Renal cortical epithelial cell (primary cell): ENCODE measurements at regions not wholly inside any gene's neighbourhood (a gene's known extent, or its start where the extent isn't known, plus 50 kb on each side); places are given as distances from the start of the nearest gene placed in this dataset.

Experiments
- DNase-seq: peaks from one replicate; pipeline ENCODE4 v3.0.0-alpha.2; 2011; ENCODE audit warnings: low read depth

DNA sequence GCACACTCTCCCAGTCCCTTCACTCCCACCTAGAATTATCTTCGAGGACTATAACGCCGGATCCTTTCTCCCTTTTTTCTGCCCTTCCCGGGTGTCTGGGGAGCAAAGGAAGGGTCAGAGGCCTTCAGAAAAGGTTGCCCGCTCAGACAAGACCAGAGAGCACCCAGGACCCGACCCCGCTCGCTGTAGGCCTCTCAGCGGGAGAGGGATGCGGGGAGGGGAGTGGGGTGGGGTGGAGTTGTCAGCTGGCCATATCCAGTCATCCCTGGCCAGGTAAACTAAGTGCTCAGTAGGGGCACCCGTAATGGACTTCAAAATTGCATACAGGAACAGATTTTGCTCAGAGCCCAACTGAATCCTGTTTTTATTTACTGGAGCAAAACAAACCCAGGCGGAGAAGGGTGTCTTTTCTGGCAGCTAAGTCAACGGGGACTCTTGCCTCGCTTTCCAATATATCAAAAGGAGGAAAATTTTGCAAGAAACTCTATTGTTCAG lies 65.0 kb downstream of the NOL4 start:
- no peak for DNase-seq

DNA sequence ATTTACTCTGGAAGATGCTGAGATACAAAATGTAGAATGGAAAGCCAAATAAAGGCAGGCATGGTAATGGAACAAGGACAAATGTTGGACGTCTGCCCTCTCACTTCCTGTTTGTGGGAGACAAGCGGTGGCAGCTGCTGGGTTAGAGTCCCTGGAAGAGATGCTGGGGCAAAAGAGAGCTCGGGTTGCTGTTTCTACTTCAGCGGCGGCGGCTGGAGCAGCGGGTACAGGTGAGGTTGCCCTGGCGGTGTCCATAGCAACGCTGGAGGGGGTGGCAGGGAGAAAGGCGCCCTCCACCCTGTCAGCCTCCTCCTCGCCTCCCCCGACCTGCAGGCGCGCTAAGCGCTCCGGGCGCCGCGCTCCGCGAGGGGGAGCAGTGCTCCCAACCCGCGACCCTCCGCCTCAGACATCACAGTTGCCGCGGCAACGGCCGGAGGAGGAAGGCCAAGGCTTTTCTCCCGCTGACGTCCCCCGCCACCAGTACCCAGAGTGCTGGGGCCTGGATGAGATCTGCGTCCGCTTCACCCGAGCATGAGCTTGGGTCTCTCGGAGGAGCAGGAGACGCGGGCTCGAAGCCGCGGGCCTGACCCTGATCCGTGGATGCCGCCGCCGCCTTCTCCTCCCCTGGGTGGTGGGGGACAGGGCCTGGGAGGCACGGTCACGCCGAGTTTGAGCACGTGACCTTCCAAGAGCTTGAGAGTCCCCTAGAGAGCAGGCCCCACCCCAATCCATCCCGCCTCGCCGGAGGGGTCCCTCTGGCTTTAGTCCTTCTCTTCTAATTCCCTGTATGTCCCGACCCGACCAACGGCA lies 65.6 kb downstream of the NOL4 start:
- DNase-seq = no peak

DNA sequence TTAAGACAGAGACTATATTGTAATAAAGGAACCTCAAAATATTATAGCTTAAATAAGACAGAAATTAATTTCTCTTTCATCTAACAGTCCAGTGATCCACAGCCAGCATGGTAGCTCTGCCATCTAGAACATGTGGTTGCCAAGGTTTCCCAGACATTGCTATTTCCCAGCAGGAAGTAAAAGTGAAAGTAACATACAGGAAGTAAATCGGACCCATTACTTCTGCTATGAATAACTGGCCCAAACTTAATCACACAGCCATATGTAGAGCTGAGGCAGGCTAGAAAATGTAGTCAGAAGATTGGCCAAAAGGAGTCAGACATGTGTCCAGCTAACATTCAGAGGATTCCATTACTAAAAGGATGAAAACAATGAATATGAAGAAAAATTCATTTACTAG lies 71.0 kb downstream of the NOL4 start:
- DNase-seq = peak; percentile 47

DNA sequence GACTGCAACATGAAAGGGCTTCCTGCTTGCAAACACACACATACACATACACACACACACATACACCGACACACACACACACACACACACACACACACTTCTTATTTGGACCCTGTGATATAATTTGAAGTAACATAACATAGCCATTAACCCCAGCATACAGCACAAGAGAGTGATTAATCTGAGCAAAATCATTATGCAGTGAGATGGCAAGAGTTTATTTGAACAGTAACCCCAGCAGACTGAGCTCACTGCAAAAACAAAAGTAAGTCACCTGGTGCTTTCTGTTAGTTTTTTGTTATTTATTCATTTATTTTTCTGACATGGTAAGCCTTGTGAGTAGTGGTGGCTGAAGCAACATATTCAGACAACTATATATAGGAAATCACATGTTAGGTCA lies 93.7 kb downstream of the NOL4 start:
- peak; percentile 21 for DNase-seq

DNA sequence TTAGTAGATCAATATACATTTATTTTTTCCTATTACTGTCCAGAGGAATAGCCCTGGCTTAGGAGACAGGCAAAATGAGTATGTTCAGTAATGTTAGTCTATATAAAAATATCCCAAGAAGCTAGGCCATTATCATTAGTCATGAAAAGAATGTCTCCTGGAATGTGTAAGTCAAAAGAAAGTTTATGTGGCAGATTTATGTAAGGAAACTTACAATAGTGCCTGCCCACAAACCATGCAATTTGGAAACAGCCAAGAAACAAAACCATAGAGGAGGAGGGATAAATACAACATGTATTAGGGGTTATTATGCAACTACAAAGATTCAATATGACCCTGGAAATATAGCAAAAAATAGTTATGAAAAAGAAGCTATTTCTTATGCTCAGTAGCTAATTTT lies 96.3 kb downstream of the NOL4 start:
- peak; percentile 23 for DNase-seq

DNA sequence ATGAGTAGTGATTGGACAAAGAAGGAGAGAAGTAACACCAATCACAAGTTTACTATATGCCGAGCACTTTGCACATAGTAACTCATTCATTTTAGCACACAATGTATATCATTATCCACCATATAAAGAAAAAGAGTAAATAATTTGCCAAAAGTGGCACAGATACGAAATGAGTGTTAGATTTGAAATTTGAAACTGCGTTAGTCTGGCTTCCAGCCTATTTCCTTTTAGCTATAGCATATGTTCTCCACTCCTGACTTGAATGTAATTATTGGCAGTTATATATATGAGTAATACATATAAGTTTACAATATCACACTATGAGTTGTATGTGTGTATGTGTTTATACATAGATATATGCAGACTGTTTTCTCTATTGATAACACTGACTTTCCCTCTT lies 98.6 kb downstream of the NOL4 start:
- no peak for DNase-seq

DNA sequence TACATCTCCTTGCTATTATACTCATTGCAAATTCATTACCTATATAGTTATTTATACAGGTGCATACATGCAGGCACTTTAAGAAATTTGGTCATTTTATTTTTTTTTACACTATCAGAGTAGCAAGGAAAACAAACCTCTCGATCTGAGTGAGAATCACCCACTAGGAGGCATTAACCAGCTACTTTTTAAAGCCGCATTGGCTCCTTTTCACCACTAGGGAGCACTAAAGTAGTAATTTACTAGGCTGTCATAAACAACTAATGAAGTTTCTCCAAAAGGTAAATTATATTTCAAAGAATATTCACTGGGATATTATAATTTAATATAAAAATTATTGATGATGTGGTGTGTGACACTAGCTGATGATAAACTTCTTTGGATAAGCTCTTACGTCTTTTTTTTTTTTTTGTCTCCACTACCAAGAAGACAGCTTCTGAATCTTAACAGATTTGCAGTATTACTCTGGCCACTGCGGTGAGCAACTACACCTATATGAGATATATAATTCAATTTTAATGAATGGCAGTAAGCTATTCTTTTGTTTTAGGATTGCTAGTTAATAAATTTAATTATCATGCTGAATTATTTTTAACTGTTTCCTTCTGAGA lies 101.9 kb downstream of the NOL4 start:
- peak; percentile 66 for DNase-seq

DNA sequence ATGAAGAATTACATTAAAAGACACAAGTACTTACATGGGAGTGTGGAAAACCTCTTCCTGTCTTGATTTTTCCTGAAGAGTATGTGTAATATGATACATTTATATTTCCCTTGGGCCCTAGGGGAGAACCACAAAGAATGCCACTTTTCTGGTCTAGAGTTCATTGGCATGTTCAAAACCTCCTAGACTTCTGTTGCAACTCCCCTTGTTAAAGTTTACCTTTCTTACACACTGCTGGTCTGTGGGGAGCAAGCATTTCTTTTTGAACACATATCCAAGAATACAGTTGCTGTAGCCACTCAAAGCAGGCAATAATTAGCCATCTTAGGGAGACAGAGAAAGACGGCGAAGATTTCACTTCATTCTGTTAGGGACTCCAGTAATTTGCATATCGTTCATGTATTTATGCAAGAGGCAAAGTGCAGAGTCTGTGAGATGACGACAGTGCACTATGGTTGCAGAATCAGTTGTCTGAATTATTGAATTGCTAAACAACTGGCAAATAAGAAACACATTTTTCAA lies 103.5 kb downstream of the NOL4 start:
- DNase-seq = peak; percentile 96

DNA sequence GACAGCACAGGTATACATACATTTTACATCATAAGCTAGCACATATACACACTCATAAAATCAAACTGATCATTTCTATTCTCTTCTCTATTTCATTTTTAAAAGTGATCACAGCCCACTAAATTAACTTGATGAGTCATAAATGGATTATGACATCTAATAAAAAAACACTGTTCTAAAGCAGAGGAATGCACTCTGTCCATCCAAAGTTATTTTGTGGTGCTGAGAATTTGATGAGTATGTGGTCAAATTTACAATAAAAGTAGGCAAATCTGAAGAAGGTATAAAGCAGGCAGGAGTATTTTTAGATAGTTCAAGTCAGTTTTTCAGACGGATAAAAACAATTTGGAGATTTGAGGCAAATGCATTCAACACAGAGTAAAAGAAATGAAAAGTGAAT lies 104.4 kb downstream of the NOL4 start:
- peak; percentile 39 for DNase-seq

DNA sequence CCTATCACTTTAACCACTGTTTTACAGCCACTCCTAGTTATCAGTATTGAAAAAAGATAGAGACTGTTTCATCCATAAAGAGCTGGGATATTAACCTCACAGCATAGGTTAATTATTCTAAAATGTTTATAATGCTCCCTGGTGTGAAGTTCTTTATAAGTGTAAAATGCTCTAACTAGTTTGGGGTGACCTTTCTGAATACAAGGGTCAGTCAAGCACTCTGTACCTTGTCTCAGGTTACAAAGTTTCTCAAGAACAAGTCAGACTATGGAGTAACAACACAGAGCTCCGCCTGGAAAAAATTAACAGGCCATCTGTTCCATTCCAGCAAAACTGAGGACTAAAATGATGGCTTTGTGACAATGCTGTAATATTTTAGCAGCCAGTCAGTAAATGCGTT lies 107.4 kb downstream of the NOL4 start:
- DNase-seq = peak; percentile 60

DNA sequence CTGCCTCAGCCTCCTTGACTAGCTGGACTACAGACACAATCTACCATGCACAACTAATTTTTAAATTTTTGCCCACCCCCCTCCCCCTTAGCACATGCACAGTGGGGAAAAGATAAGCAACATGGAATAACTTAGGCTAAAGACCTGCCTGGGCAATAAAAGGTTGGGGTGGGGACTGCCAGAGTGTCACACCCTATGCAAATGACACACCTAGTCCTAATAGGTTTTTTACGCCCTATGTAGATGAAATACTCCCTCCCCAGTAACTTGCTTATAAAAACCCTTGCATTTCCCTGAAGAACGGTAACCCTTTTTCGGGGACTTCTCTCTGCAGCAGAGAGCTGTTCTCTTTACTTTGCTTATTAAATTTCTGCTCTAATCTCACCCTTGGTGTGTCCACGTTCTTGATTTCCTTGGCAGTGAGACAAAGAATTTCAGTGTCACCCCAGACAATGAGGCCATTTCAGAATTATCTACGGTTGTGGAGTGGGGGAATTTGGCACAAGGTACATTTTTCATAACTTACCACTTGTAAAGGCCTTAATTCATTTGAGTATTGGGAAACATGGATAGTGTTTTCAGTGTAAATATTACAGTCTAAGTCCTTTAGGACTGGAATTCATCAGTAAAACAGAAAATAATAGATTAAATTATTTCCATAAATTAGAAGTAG lies 109.2 kb downstream of the NOL4 start:
- DNase-seq = no peak

DNA sequence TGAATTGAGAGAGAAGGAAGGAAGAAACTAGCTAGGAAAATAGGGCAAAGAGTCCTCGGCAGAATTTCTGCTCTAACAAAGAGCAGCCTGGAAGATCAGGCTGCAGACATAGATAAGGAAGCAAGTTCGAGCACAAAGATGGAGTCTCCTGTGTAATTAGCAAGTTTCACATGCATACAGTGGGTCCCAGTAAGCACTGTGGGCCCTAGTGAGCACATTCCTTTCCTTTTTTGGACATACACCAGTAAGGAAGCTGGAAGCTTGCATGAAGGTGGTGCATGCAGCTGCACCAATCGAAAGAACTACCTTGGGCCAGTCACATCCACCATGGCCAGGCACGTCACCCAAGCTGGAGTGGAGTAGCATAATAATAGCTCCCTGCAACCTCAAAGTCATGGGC lies 109.7 kb downstream of the NOL4 start:
- no peak for DNase-seq

DNA sequence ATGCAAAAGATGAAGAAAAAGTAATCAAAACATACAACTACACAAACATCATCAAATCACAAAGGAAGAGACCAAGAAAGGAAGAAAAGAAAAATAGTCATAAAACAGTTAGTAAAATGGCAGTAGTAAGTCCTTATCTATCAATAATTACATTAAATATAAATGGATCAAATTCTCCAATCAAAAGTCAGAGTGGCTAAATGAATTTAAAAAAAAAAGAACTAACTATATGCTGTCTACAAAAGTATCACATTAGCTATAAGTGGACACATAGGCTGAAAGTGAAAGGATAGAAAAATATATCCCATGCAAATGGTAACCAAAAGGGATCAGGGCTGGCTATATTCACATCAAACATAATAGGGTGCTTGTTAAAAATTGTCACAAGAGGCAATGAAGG lies 116.5 kb downstream of the NOL4 start:
- DNase-seq = no peak

DNA sequence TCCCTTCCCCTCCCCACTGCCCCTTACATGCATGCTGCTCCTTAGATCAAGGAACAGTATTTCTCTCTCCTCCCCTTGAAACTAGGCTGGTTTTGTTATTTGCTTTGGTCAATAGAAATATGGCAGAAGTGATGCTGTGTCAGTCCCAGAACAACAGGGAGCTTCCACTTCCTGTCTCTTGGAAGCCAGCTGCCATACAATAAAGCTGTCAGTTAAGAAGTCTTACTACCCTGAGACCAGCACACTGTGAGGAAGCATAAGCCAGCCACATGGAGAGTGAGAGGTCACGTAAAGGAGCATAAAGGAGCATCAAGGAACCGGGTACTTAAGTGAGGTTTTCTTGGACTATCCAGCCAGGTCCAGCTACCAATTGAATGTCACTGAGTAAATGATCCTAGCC lies 126.6 kb downstream of the NOL4 start:
- no peak for DNase-seq

DNA sequence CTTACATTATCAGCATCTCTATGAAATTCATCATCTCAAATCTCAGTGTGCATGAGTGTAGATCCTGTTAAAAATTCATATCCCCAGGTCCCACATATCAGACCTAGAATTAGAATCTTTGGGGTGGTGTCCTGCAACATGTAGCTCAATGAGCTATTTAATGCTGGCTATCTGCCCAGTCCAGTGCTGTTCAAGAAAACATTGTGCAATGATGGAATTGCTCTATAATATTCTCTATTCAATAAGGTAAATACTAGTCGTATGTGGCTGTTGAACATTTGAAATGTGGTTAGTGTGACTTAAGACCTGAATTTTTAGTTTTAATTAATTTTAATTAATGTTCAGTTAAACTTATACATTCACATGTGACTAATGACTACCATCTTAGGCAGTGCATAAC lies 127.4 kb downstream of the NOL4 start:
- peak; percentile 62 for DNase-seq

DNA sequence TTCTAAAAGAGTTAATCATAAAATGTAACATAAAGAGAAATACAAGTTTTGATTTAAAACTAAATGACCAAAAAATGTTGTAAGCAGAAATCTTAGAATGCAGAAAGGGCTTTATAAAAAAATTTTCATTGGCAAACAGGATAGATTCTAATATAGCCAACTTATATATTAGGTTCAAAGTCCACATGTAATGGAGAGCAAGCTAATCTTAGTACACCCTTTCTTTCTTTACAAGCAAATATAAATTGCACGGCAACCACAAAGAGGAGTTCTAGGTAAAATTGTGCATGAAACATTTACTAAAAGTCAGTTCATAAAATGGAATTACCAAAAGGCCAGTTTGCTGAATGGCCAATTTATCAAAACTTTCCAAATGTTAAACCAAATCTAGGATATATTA lies 130.6 kb downstream of the NOL4 start:
- no peak for DNase-seq

DNA sequence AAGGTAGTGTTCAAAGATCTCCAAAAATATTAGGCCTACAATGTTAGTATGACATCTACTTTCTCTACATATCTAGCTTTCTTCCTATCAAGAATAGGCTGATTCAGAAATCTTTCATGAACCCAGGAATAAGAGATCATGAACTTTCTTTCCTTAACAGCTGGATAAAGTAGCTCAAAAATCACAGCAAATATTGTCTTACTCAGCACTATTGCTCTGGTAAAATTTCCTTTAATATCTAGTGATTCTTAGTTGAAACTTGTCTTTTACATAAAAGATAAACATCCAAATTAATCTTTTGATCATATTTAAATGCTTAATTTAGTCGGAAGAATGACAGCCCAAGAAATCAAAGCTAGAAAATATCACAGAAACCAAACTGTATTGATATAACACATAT lies 131.9 kb downstream of the NOL4 start:
- no peak for DNase-seq

DNA sequence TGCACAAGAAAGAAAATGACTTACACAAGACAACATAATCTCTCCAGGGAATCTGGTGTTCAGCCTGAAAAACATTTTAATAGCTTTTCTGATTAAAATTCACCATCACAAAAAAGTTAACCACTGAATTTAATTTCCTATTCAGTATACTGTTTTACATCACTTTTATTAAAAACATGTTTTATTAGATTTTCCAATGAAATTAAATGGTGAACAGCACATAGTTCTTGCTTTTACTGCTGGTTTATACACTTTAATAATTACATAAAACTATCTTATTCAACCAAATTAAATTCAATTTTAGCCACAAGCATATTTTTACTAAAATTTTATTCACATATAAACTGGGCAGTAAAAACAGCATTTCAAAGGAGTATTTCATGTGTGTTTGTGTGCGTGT lies 138.3 kb downstream of the NOL4 start:
- no peak for DNase-seq

DNA sequence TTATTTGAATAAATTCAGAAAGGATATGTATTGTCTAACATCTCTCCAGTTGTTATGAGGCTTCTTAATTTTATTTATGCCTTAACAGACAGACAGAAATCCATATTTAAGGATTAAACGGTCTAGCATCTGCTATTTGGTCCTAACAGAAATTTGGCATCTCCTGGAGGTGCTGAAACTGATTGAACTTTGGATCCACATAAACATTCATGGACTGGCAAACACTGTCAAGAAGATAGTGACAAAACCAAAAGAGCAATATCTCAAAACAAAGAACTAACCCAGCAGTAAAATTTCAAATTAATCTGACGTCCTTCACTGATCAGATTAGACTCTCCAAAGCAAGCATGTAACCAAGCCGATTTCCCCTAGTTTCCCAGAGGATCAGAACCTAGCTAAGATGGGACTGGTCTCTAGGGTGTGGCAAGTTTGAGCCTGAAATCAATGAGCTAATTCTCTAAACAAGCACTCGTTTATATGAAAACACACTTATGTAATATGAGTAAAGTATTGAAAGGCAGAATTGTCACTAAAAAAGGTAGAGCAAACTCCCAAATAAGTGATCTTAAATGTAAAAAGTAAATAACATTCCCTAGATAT lies 139.5 kb downstream of the NOL4 start:
- no peak for DNase-seq

DNA sequence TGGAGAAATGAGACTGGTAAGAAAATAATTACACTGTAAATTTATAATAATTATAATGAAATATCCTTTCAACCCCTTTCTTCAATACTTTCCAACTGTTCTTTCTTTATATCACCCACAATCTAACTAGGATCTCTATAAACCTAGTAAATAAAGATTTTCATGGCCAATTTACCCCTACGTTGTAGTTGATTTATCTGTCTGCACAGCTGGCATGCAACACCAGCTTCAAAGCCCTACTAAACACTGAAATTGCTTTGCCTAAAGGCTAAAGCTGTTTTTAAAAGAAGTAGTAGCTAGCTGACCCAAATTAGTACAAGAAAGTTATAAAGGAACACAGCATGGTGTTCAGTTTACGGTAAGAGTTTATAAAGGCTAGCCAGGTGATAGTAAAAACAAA lies 140.1 kb downstream of the NOL4 start:
- no peak for DNase-seq

DNA sequence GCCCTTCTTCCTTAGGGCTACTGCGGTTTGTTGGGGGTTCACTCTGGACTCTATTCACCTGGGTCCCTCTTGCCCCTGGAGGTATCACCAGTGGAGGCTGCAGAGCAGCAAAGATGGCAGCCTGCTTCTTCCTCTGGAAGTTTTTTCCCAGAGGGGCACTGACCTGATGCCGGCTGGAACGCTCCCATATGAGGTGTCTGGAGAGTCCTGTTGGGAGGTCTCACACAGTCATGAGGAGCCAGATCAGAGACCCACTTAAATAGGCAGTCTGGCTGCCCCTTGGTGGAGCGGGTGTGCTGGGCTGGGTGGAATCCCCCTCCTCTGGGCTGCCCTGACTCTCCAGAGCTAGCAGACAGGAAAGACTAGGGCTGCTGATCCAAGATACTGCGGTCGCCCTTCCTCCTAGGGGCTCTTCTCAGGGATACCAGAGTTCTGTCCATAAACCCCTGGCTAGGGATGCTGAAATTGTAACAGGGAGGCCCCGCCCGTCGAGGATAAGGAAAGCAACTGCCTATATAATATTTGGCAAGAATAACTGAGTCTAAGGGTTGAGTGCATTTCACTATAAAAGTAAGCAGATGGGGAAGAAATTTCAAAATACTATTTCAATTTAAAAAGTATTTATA lies 140.7 kb downstream of the NOL4 start:
- no peak for DNase-seq

DNA sequence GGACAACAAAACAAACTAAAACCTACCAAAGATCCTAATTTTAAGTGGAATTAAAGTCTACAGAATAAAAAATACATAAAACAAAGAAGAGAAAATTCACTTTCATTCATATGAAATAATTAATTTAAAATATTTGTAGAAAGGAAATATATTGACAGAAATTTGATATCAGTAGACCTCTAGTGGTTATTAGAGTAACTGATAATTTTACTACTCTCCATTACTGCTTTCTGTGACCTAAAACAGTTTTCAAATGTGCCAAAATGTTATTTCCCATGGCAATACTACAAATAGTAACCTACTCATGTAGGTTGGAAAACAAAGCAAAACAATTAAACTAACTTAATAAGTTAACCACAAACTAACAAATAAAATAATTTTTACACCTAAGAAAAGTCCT lies 147.1 kb downstream of the NOL4 start:
- DNase-seq = no peak
